Mucosa of rectum (tissue), 2 donors: ENCODE measurements at regions not wholly inside any gene's neighbourhood (a gene's known extent, or its start where the extent isn't known, plus 50 kb on each side); places are given as distances from the start of the nearest gene placed in this dataset.

Experiments used
- H3K27ac ChIP-seq, 2 donors: one replicate each; pipeline ENCODE4 v1.7.0; 2013; ENCODE audit warnings: inconsistent platforms in 2 of 2, low read depth in 2 of 2, low read length in 2 of 2
- H3K27me3 ChIP-seq, 2 donors: one replicate each; pipeline ENCODE4 v1.7.0; 2013; ENCODE audit warnings: low read length in 2 of 2; ENCODE audit not compliant: control insufficient read depth in 2 of 2, insufficient read depth in 2 of 2
- H3K36me3 ChIP-seq, 2 donors: one replicate each; pipeline ENCODE4 v1.7.0; 2013; ENCODE audit warnings: low read length in 2 of 2; ENCODE audit not compliant: control insufficient read depth in 2 of 2, insufficient read depth in 2 of 2
- H3K4me1 ChIP-seq, 2 donors: one replicate each; pipeline ENCODE4 v1.7.0; 2013; ENCODE audit warnings: low read length in 2 of 2, mild to moderate bottlenecking in 1 of 2; ENCODE audit not compliant: control insufficient read depth in 2 of 2, insufficient read depth in 2 of 2
- H3K4me3 ChIP-seq, 2 donors: one replicate each; pipeline ENCODE4 v1.7.0; 2013; ENCODE audit warnings: low read length in 2 of 2
- H3K9ac ChIP-seq, 2 donors: one replicate each; pipeline ENCODE4 v1.7.0; 2013; ENCODE audit warnings: low read length in 2 of 2, low read depth in 1 of 2, mild to moderate bottlenecking in 1 of 2
- H3K9me3 ChIP-seq, 2 donors: one replicate each; pipeline ENCODE4 v1.7.0; 2013; ENCODE audit warnings: low read length in 2 of 2; ENCODE audit not compliant: control insufficient read depth in 2 of 2
- donor health status: healthy.
- donor health status: Normal muscosa, but diverticular disease.

- Histone ChIP-seq H3K4me1 (no peaks in the 10 kb centered on the region), H3K4me3 (no peak overlapping the region), H3K9me3 (no peaks in the 10 kb centered on the region), H3K9ac (no peak overlapping the region), H3K36me3 (no peaks in the 10 kb centered on the region), H3K27ac (no peak overlapping the region), H3K27me3 (no peaks in the 10 kb centered on the region)
Observed at GRCh38 chr6:159343709-159344108, 174.5 kb downstream of the FNDC1 start.

- H3K9ac ChIP-seq: no peak overlapping the region
- H3K27ac ChIP-seq: no peak overlapping the region
- H3K27me3 ChIP-seq: no peaks in the 10 kb centered on the region
- H3K4me1 ChIP-seq: no peaks in the 10 kb centered on the region
- H3K36me3 ChIP-seq: no peaks in the 10 kb centered on the region
- no peaks in the 10 kb centered on the region for H3K9me3 ChIP-seq
- no peak overlapping the region for H3K4me3 ChIP-seq
Observed at GRCh38 chr6:159342146-159342545, 172.9 kb downstream of the FNDC1 start.

- Histone ChIP-seq H3K36me3 (no peaks in the 10 kb centered on the region), H3K27ac (no peak overlapping the region), H3K9ac (no peak overlapping the region), H3K9me3 (peaks cover 0 to 2% of the 10 kb centered on the region in 2 donors), H3K4me3 (no peak overlapping the region), H3K27me3 (no peaks in the 10 kb centered on the region), H3K4me1 (no peaks in the 10 kb centered on the region)
Observed at GRCh38 chr6:159334068-159334467, 164.9 kb downstream of the FNDC1 start.

GRCh38 chr6:159331451-159331850, 162.3 kb downstream of the FNDC1 start:
- Histone ChIP-seq H3K9ac (no peak overlapping the region), H3K27ac (no peak overlapping the region), H3K9me3 (peaks cover 0 to 2% of the 10 kb centered on the region in 2 donors)

GRCh38 chr6:159329081-159329480, 159.9 kb downstream of the FNDC1 start:
- no peak overlapping the region for H3K4me3 ChIP-seq
- H3K4me1 ChIP-seq: no peaks in the 10 kb centered on the region
- no peaks in the 10 kb centered on the region for H3K27me3 ChIP-seq
- no peaks in the 10 kb centered on the region for H3K36me3 ChIP-seq
- peaks cover 0 to 2% of the 10 kb centered on the region in 2 donors for H3K9me3 ChIP-seq
- no peak overlapping the region for H3K9ac ChIP-seq
- no peak overlapping the region for H3K27ac ChIP-seq

More at GRCh38 chr6:159331451-159331850, 162.3 kb downstream of the FNDC1 start:
- Histone ChIP-seq H3K36me3 (no peaks in the 10 kb centered on the region), H3K4me3 (no peak overlapping the region), H3K4me1 (no peaks in the 10 kb centered on the region), H3K27me3 (no peaks in the 10 kb centered on the region)

- Histone ChIP-seq H3K36me3 (no peaks in the 10 kb centered on the region), H3K4me3 (no peak overlapping the region), H3K9ac (no peak overlapping the region), H3K27me3 (no peaks in the 10 kb centered on the region), H3K27ac (no peak overlapping the region), H3K9me3 (no peaks in the 10 kb centered on the region), H3K4me1 (no peaks in the 10 kb centered on the region)
Observed at GRCh38 chr6:159328052-159328451, 158.9 kb downstream of the FNDC1 start.

GRCh38 chr6:159325476-159325875, 156.3 kb downstream of the FNDC1 start:
- Histone ChIP-seq H3K9me3 (no peaks in the 10 kb centered on the region), H3K36me3 (no peaks in the 10 kb centered on the region), H3K4me1 (no peaks in the 10 kb centered on the region), H3K9ac (no peak overlapping the region), H3K4me3 (no peak overlapping the region), H3K27ac (no peak overlapping the region), H3K27me3 (no peaks in the 10 kb centered on the region)

- no peaks in the 10 kb centered on the region for H3K4me1 ChIP-seq
- no peaks in the 10 kb centered on the region for H3K36me3 ChIP-seq
Observed at GRCh38 chr6:159324596-159324995, 155.4 kb downstream of the FNDC1 start.

More at GRCh38 chr6:159324596-159324995, 155.4 kb downstream of the FNDC1 start:
- H3K9me3 ChIP-seq: no peaks in the 10 kb centered on the region
- no peak overlapping the region for H3K4me3 ChIP-seq
- H3K27ac ChIP-seq: no peak overlapping the region
- no peaks in the 10 kb centered on the region for H3K27me3 ChIP-seq
- no peak overlapping the region for H3K9ac ChIP-seq
